ENCODE measurements at regions not wholly inside any gene's neighbourhood (a gene's known extent, or its start where the extent isn't known, plus 50 kb on each side); places are given as distances from the start of the nearest gene placed in this dataset.

- TF ChIP-seq CTCF (IDR thresholded peaks at IDR 0.05) (no peak), POLR2A (IDR thresholded peaks at IDR 0.05) (no peak)
Measured at GRCh38 chr4:138475116-138475515, 233.0 kb upstream of the SLC7A11 start.
